Pancreas (tissue), 10 donors: ENCODE measurements at regions not wholly inside any gene's neighbourhood (a gene's known extent, or its start where the extent isn't known, plus 50 kb on each side); places are given as distances from the start of the nearest gene placed in this dataset.

Experiments used
- ATAC-seq, 4 donors: fragments of 200-7000 bp; cut with Tn5 transposase; one replicate each; pipeline versions ENCODE4 v1.8.0 to v1.9.1; 2020; ENCODE audit warnings: mild to moderate bottlenecking in 4 of 4, moderate library complexity in 4 of 4
- DNase-seq, 6 donors: peaks; one replicate each; pipeline ENCODE4 v3.0.0-alpha.2; 2020
- FAIRE-seq: peaks from 2 replicates; lab custom pipeline; 2012; peaks lifted over from hg19 to GRCh38; lab: Jason Lieb, UNC
- H3K27ac ChIP-seq, 4 donors: fragments of 200-600 bp; sonication (generic); 1 replicate in 3 of 4; 2 replicates in 1 of 4; pipeline versions ENCODE4 v1.5.0 to v1.8.0; 2020
- H3K27me3 ChIP-seq, 4 donors: fragments of 200-600 bp; one replicate each; pipeline ENCODE4 v1.8.0; 2021
- H3K36me3 ChIP-seq, 3 donors: fragments of 200-600 bp; sonication (generic) in 1 of 3; one replicate each; pipeline versions ENCODE4 v1.5.0 to v1.8.0; 2020 to 2021
- H3K4me1 ChIP-seq, 3 donors: fragments of 200-600 bp; one replicate each; pipeline ENCODE4 v1.8.0; 2021
- H3K4me3 ChIP-seq, 4 donors: fragments of 200-600 bp; sonication (generic) in 2 of 4; one replicate each; pipeline versions ENCODE4 v1.5.0 to v1.8.0; 2020 to 2021
- H3K9me3 ChIP-seq, 4 donors: fragments of 200-600 bp; one replicate each; pipeline ENCODE4 v1.8.0; 2021
- CTCF ChIP-seq, 4 donors: fragments of 200-600 bp; sonication (generic) in 3 of 4; IDR thresholded peaks; one replicate each; pipeline versions ENCODE4 v1.5.0 to v1.8.0; 2021; ENCODE audit warnings: antibody characterized with exemption in 4 of 4
- WGBS, 2 donors: extraction: QIAGEN DNeasy Blood & Tissue Kit; methylation state at CpG; one replicate each; pipeline ENCODE4 v1.1.7; 2013; 5-methylcytosine and 5-hydroxymethylcytosine counted together
- intact Hi-C, 3 donors: fragments of 100-400 bp; cut with DNase I; formaldehyde crosslinking; loops; one replicate each; pipeline versions ENCODE4 v1.11.1 to v1.14.2; 2022
- donor health status: healthy with polysubstance abuse.
- donor health status: DM: no; HTN: no; CAD: no; lungs with moderate emphysema.
- donor health status: DM: no; HTN: no; CAD: no.
- donor health status: control.
- donor health status: control.
- donor health status: Bipolar disorder and iron deficiency.
- donor health status: DM: yes; HTN: yes; CAD: no.
- donor health status: DM: no; HTN: no; CAD: no.
- donor health status: DM: no; HTN: no; CAD: no.
- donor health status: DM: yes; HTN: yes; CAD: no.

- no peak overlapping the region for H3K27ac ChIP-seq
- H3K9me3 ChIP-seq, result no peaks in the 10 kb centered on the region
- intact Hi-C loops, result no loop called here
- no peaks in the 10 kb centered on the region for H3K4me1 ChIP-seq
- no peak for DNase-seq
- no peak for TF ChIP-seq CTCF (IDR thresholded peaks at IDR 0.05)
- no peaks in the 10 kb centered on the region for H3K36me3 ChIP-seq
- 15 to 17% methylated on average over 3 of the region's 3 CpGs for WGBS, 2 donors
- H3K27me3 ChIP-seq, result no peaks in the 10 kb centered on the region
- no peak for FAIRE-seq
- peak in 1 of 4 donors; percentile 36 for ATAC-seq
- H3K4me3 ChIP-seq, result no peak overlapping the region
These were observed 261.3 kb upstream of the NCKAP5 start for GRCh38 chr2:133829450-133830020.

- no peak for DNase-seq
- Histone ChIP-seq H3K4me3 (no peak overlapping the region), H3K36me3 (no peaks in the 10 kb centered on the region), H3K27me3 (no peaks in the 10 kb centered on the region), H3K27ac (no peak overlapping the region), H3K9me3 (no peaks in the 10 kb centered on the region), H3K4me1 (no peaks in the 10 kb centered on the region)
- intact Hi-C loops, result no loop called here
- WGBS, 2 donors, result 55 to 100% methylated on average over 1 of the region's 1 CpG
- no peak for ATAC-seq
- no peak for FAIRE-seq
- TF ChIP-seq CTCF (IDR thresholded peaks at IDR 0.05), result no peak
These were observed 265.5 kb upstream of the NCKAP5 start for GRCh38 chr2:133833746-133834145.

- no peak for FAIRE-seq
These were observed 267.8 kb upstream of the NCKAP5 start for GRCh38 chr2:133835821-133836619.

GRCh38 chr2:133836691-133837345 is 268.6 kb upstream of the NCKAP5 start:
- DNase-seq (no peak), FAIRE-seq (no peak), ATAC-seq (no peak)
- Histone ChIP-seq H3K4me3 (no peak overlapping the region), H3K27me3 (no peaks in the 10 kb centered on the region), H3K4me1 (no peaks in the 10 kb centered on the region), H3K36me3 (no peaks in the 10 kb centered on the region), H3K9me3 (no peaks in the 10 kb centered on the region), H3K27ac (no peak overlapping the region)
- 62 to 72% methylated on average over 11 of the region's 11 CpGs for WGBS, 2 donors
- intact Hi-C loops, result no loop called here
- no peak for TF ChIP-seq CTCF (IDR thresholded peaks at IDR 0.05)

More at GRCh38 chr2:133835821-133836619, 267.8 kb upstream of the NCKAP5 start:
- H3K4me3 ChIP-seq, result no peak overlapping the region
- H3K36me3 ChIP-seq, result no peaks in the 10 kb centered on the region
- no peak overlapping the region for H3K27ac ChIP-seq
- H3K27me3 ChIP-seq, result no peaks in the 10 kb centered on the region
- no peaks in the 10 kb centered on the region for H3K9me3 ChIP-seq
- DNase-seq, result no peak
- intact Hi-C loops, result no loop called here
- WGBS, 2 donors, result 30 to 75% methylated on average over 2 of the region's 2 CpGs
- no peaks in the 10 kb centered on the region for H3K4me1 ChIP-seq
- no peak for TF ChIP-seq CTCF (IDR thresholded peaks at IDR 0.05)
- no peak for ATAC-seq
